SU-DHL-6 (cell line): ENCODE measurements at regions not wholly inside any gene's neighbourhood (a gene's known extent, or its start where the extent isn't known, plus 50 kb on each side); places are given as distances from the start of the nearest gene placed in this dataset.

Source experiments
- H2AFZ ChIP-seq: fragments of 200-600 bp; sonication (generic); 2 replicates; pipeline ENCODE4 v1.6.1; 2014; ENCODE audit warnings: low read depth, mild to moderate bottlenecking, moderate library complexity, mixed read lengths, antibody characterized with exemption, low read length; ENCODE audit not compliant: severe bottlenecking
- H3F3A ChIP-seq: fragments of 200-600 bp; shearing (Covaris generic); 2 replicates; pipeline ENCODE4 v1.6.0; 2016; ENCODE audit warnings: antibody characterized with exemption, mild to moderate bottlenecking; ENCODE audit not compliant: insufficient read depth
- H3K27ac ChIP-seq: fragments of 200-600 bp; sonication (generic); 2 replicates; pipeline ENCODE4 v1.5.1; 2016; ENCODE audit warnings: low read depth, mild to moderate bottlenecking, low read length, moderate library complexity, mixed read lengths
- H3K27me3 ChIP-seq: fragments of 200-600 bp; sonication (generic), shearing (Covaris generic); 2 replicates; pipeline ENCODE4 v1.6.0; 2014; ENCODE audit warnings: mild to moderate bottlenecking, low read length
- H3K36me3 ChIP-seq: fragments of 200-600 bp; sonication (generic); 2 replicates; pipeline ENCODE4 v1.6.1; 2014; ENCODE audit warnings: mild to moderate bottlenecking, low read length, mixed read lengths
- H3K4me2 ChIP-seq: fragments of 300-600, 200-600 bp; shearing (Covaris generic), sonication (generic); 2 replicates; pipeline ENCODE4 v1.6.0; 2014; ENCODE audit warnings: low read length, low read depth, mild to moderate bottlenecking; ENCODE audit not compliant: poor library complexity, severe bottlenecking
- H3K4me3 ChIP-seq: fragments of 200-600 bp; sonication (generic); 2 replicates; pipeline ENCODE4 v1.5.1; 2014; ENCODE audit warnings: antibody characterized with exemption, low read length, mild to moderate bottlenecking, mixed read lengths; ENCODE audit not compliant: insufficient read depth, poor library complexity, severe bottlenecking
- H3K79me2 ChIP-seq: fragments of 200-600 bp; sonication (generic); 2 replicates; pipeline ENCODE4 v1.6.1; 2014; ENCODE audit warnings: mild to moderate bottlenecking, low read length, moderate library complexity; ENCODE audit not compliant: insufficient read depth
- H3K9ac ChIP-seq: fragments of 200-600 bp; sonication (generic); 2 replicates; pipeline ENCODE4 v1.7.0; 2014; ENCODE audit warnings: mild to moderate bottlenecking, low read length
- H3K9me2 ChIP-seq: fragments of 200-600 bp; sonication (generic); replicated peaks from 2 replicates; pipeline ENCODE4 v1.6.1; 2014; ENCODE audit warnings: low read length; ENCODE audit not compliant: insufficient read depth
- H3K9me3 ChIP-seq: fragments of 200-600 bp; sonication (generic); 2 replicates; pipeline ENCODE4 v1.6.1; 2014; ENCODE audit warnings: low read length, mixed read lengths; ENCODE audit not compliant: insufficient read depth
- H4K20me1 ChIP-seq: fragments of 200-600 bp; sonication (generic); 2 replicates; pipeline ENCODE4 v1.6.1; 2014; ENCODE audit warnings: low read depth, mild to moderate bottlenecking, antibody characterized with exemption, low read length, moderate library complexity, mixed read lengths
- EZH2phosphoT487 ChIP-seq: fragments of 200-600 bp; sonication (generic), shearing (Covaris generic); conservative IDR thresholded peaks from 2 replicates; pipeline ENCODE4 v1.6.1; 2018; ENCODE audit warnings: mild to moderate bottlenecking, antibody characterized with exemption, low read length, moderate library complexity, mixed read lengths
- TF ChIP-seq, protein P1 (sequence below): fragments of 200-600 bp; sonication (generic); IDR thresholded peaks from one replicate; pipeline ENCODE4 v1.5.1; 2017; ENCODE audit warnings: antibody characterized with exemption, mild to moderate bottlenecking, low read length, moderate library complexity; ENCODE audit not compliant: insufficient read depth, poor library complexity, severe bottlenecking

GRCh38 chr3:193906849-193907410, 229.0 kb upstream of the HES1 start:
- Histone ChIP-seq H2AFZ (no peak overlapping the region), H3K79me2 (no peaks in the 10 kb centered on the region), H3K9ac (no peak overlapping the region), H3K27ac (no peak overlapping the region), H3K9me2 (no peaks in the 10 kb centered on the region), H3F3A (no peaks in the 10 kb centered on the region), H4K20me1 (no peaks in the 10 kb centered on the region), H3K4me3 (no peak overlapping the region), H3K36me3 (no peaks in the 10 kb centered on the region), H3K4me2 (no peak overlapping the region), H3K27me3 (no peaks in the 10 kb centered on the region), H3K9me3 (no peaks in the 10 kb centered on the region)
- TF ChIP-seq, protein P1, sequence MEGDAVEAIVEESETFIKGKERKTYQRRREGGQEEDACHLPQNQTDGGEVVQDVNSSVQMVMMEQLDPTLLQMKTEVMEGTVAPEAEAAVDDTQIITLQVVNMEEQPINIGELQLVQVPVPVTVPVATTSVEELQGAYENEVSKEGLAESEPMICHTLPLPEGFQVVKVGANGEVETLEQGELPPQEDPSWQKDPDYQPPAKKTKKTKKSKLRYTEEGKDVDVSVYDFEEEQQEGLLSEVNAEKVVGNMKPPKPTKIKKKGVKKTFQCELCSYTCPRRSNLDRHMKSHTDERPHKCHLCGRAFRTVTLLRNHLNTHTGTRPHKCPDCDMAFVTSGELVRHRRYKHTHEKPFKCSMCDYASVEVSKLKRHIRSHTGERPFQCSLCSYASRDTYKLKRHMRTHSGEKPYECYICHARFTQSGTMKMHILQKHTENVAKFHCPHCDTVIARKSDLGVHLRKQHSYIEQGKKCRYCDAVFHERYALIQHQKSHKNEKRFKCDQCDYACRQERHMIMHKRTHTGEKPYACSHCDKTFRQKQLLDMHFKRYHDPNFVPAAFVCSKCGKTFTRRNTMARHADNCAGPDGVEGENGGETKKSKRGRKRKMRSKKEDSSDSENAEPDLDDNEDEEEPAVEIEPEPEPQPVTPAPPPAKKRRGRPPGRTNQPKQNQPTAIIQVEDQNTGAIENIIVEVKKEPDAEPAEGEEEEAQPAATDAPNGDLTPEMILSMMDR, result no peak
- no peak for TF ChIP-seq EZH2phosphoT487

DNA sequence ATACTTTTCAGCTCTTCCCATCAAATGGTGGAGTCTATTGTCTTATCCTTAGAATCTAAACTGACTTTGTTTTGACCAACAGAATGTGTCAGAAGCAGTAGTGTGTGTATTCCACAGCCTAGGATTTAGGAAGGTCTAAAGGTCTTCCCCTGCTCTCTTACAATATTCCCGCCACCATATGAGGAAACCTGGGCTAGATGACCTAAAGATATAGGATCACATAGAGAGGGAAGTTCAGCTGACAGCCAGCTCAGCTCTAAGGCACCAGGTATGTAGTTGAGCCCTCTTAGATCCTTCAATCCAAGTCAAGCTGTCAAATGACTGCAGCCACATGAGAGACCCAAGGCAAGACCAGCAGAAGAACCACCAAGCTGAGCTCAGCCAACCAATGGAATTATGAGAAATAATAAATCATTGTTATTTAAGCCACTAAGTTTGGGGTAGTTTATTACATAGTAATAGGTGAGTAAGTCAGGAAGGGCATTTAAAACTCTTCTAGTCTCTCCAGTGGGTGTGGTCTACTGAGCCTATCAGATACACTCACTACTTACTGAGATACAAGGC, 227.7 kb upstream of the HES1 start:
- no peaks in the 10 kb centered on the region for H3K9me2 ChIP-seq
- H3K27me3 ChIP-seq, result no peaks in the 10 kb centered on the region
- no peaks in the 10 kb centered on the region for H3F3A ChIP-seq
- no peak overlapping the region for H3K4me2 ChIP-seq
- H3K9ac ChIP-seq, result no peak overlapping the region
- TF ChIP-seq EZH2phosphoT487, result no peak
- TF ChIP-seq, protein P1, result no peak
- H3K36me3 ChIP-seq, result no peaks in the 10 kb centered on the region
- H3K4me3 ChIP-seq, result no peak overlapping the region
- no peaks in the 10 kb centered on the region for H4K20me1 ChIP-seq
- no peaks in the 10 kb centered on the region for H3K9me3 ChIP-seq
- no peak overlapping the region for H3K27ac ChIP-seq
- H2AFZ ChIP-seq, result no peak overlapping the region
- H3K79me2 ChIP-seq, result no peaks in the 10 kb centered on the region

DNA sequence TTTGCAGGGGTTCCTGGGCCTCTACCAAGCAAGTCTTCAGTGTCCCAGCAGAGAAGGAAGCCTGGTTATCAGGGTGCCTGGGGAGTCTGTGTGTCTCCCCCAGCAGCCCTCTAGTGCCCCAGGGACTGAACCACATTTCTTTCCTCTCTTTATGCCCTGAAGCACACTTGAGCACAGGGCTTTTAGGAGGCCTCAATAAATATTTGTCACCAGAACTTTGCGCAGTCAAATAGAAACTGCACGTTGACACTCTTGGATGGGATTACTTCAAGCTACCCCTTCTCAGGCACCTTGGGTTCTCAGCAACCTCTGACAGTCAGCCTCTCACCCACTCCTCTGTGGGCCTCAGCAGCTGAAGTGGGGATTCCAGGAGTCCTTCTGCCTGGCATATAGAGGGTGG, 226.6 kb upstream of the HES1 start:
- Histone ChIP-seq H3K4me2 (no peak overlapping the region), H3K9me3 (no peaks in the 10 kb centered on the region), H3K27me3 (no peaks in the 10 kb centered on the region), H3K27ac (no peak overlapping the region), H3K9ac (no peak overlapping the region), H4K20me1 (no peaks in the 10 kb centered on the region), H2AFZ (no peak overlapping the region), H3K79me2 (no peaks in the 10 kb centered on the region), H3K4me3 (no peak overlapping the region), H3K9me2 (no peaks in the 10 kb centered on the region), H3K36me3 (no peaks in the 10 kb centered on the region), H3F3A (no peaks in the 10 kb centered on the region)
- TF ChIP-seq EZH2phosphoT487, result no peak
- TF ChIP-seq, protein P1, result no peak
